ENCODE measurements at regions not wholly inside any gene's neighbourhood (a gene's known extent, or its start where the extent isn't known, plus 50 kb on each side); places are given as distances from the start of the nearest gene placed in this dataset.

DNA sequence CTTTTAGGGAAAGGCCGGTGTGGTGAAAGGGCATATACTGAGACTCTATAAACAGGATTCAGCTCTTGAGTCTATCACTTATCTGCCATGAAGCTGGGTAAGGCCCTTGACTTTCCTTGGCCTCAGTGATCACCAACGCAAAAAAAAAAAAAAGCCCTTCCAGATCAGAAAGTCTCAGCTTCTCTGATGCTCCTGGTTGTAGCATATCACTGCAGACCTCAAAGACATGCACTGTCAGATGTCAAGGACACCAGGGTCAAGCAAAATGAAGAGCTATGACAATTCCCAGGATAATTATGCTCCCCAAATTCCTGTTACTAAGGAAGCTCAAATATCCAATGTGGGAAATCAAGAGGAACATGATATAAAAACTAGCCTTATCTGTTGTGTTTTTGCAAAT lies 68.3 kb upstream of the IFNE start:
- TF ChIP-seq ZFX (IDR thresholded peaks at IDR 0.05), result no peak
- TF ChIP-seq, protein P1, sequence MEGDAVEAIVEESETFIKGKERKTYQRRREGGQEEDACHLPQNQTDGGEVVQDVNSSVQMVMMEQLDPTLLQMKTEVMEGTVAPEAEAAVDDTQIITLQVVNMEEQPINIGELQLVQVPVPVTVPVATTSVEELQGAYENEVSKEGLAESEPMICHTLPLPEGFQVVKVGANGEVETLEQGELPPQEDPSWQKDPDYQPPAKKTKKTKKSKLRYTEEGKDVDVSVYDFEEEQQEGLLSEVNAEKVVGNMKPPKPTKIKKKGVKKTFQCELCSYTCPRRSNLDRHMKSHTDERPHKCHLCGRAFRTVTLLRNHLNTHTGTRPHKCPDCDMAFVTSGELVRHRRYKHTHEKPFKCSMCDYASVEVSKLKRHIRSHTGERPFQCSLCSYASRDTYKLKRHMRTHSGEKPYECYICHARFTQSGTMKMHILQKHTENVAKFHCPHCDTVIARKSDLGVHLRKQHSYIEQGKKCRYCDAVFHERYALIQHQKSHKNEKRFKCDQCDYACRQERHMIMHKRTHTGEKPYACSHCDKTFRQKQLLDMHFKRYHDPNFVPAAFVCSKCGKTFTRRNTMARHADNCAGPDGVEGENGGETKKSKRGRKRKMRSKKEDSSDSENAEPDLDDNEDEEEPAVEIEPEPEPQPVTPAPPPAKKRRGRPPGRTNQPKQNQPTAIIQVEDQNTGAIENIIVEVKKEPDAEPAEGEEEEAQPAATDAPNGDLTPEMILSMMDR (conservative IDR thresholded peaks at IDR 0.05), result no peak
- H3K27ac ChIP-seq, result no peak overlapping the region

DNA sequence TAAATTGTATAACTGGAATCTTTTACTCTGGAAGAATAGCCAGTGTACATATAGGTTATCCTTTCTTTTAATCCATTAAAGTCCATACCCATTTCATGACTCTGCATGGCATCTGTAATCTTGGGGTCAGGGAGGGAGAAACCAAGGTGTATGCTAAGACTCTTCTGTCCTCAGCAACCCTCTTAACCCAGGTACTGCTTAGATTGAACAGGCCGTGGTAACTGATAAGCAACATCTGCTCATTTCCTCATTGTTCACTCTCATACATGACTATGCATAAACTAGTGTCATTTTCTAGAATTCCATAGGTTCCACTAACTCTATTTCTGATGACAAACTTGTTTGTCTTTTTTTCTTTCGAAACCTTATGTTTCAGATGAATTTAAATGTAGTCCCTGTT lies 69.3 kb upstream of the IFNE start:
- TF ChIP-seq ZFX (IDR thresholded peaks at IDR 0.05), result no peak
- TF ChIP-seq, protein P1 (conservative IDR thresholded peaks at IDR 0.05), result no peak
- no peak overlapping the region for H3K27ac ChIP-seq

DNA sequence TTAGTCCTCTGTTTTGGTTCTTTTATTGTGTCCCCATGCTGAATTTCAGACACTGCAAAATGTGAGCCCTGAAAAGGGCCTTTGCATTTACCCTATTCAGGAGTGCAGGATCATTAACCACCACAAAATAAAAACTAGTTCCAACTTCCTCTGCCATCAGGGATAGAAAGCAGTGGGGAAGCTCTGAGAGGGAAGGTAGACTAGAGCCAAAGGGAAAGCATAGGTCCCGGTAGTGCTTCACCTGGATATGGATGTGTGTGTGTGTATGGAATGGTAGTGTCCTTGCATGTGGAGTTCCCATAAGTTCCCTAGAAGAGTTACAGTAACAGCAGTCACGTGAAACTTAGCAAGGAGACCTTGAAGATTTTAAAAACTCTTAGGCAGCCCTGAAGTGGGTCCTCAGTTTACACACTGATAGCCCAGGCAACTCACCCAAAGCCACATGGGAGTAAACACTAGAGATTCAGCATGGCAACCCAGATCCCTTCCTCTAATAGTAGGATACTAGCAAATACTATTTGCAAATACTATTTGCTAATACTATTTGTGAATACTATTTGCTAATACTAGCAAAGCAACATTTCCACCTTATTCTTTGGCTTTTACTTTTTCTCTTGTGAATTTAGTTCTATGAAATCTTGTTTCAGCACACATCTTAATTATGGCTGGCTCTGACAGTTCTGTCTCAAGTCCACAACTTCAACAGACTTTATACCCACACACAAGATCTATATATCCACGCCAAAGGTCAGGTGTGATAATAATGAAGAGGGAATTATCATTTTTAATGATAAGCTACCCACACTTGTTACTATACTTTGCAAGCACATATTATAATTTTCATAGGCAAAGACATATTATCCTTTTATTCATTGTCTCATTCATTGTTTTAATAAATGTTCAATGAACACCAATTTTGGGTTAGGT lies 70.4 kb upstream of the IFNE start:
- TF ChIP-seq, protein P1 (conservative IDR thresholded peaks at IDR 0.05), result no peak
- no peak for TF ChIP-seq ZFX (IDR thresholded peaks at IDR 0.05)
- H3K27ac ChIP-seq, result no peak overlapping the region

- no peak overlapping the region for H3K27ac ChIP-seq
- no peak for TF ChIP-seq ZFX (IDR thresholded peaks at IDR 0.05)
- TF ChIP-seq, protein P1 (conservative IDR thresholded peaks at IDR 0.05), result no peak
These were observed 71.3 kb upstream of the IFNE start for GRCh38 chr9:21553441-21553840.

- H3K27ac ChIP-seq, result no peak overlapping the region
- TF ChIP-seq, protein P1 (conservative IDR thresholded peaks at IDR 0.05), result no peak
- no peak for TF ChIP-seq ZFX (IDR thresholded peaks at IDR 0.05)
These were observed 72.7 kb upstream of the IFNE start for GRCh38 chr9:21554813-21555212.

GRCh38 chr9:21555911-21556310 lies 73.8 kb upstream of the IFNE start:
- H3K27ac ChIP-seq, result no peak overlapping the region
- TF ChIP-seq ZFX (IDR thresholded peaks at IDR 0.05), result no peak
- TF ChIP-seq, protein P1 (conservative IDR thresholded peaks at IDR 0.05), result no peak

GRCh38 chr9:21556581-21557427 lies 74.7 kb upstream of the IFNE start:
- TF ChIP-seq ZFX (IDR thresholded peaks at IDR 0.05), result no peak
- TF ChIP-seq, protein P1 (conservative IDR thresholded peaks at IDR 0.05), result no peak
- no peak overlapping the region for H3K27ac ChIP-seq
